RCC 7860 (cell line): ENCODE measurements at regions not wholly inside any gene's neighbourhood (a gene's known extent, or its start where the extent isn't known, plus 50 kb on each side); places are given as distances from the start of the nearest gene placed in this dataset.
A peak's percentile ranks its signal among the peaks of the same experiment; 100 is the strongest.

Experiments
- DNase-seq: peaks from one replicate; pipeline ENCODE4 v3.0.0-alpha.2; 2015; ENCODE audit warnings: low spot score
- FAIRE-seq: peaks from 2 replicates; lab custom pipeline; 2012; peaks lifted over from hg19 to GRCh38; lab: Jason Lieb, UNC

- no peak for DNase-seq
- no peak for FAIRE-seq
Measured at GRCh38 chr2:194253528-194254259, 1403.3 kb upstream of the SLC39A10 start.

DNA sequence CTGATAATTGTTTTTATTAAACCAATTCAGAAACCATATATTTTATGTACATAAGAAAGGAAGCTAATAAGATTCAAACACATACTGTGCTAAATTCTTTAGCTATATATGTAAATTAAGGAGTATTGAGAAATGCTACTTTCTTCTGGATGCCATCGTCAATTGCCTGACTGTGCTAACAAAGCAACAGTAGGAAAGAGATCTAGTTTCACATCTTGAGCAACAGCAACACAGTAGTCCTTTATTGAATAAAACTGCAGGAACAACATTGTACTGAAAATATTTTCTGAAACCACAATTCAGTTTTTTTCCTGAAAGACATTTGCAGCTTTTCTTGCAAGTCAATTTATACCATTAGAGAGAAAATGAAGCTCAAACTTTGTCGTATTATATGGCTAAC is 1404.9 kb upstream of the SLC39A10 start:
- no peak for DNase-seq
- FAIRE-seq, result no peak

DNA sequence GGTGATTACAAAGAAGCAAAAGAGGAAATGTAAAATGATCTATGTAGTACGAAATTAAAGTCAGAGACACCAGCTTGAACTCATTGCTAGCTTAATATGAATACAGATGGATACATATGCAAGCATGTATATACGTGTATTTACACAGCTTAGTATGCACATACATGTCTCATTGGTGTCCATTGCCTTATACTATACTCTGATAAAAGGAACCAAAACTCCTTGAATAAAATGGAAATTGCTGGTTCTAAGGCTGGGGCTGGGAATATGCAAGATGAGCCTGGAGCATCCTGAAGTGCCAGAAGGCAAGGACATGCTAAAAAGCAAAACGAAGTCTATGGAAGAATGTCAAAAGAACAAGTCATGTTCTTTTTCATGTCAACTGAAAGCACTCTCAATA is 1424.4 kb upstream of the SLC39A10 start:
- FAIRE-seq, result no peak
- DNase-seq, result no peak

DNA sequence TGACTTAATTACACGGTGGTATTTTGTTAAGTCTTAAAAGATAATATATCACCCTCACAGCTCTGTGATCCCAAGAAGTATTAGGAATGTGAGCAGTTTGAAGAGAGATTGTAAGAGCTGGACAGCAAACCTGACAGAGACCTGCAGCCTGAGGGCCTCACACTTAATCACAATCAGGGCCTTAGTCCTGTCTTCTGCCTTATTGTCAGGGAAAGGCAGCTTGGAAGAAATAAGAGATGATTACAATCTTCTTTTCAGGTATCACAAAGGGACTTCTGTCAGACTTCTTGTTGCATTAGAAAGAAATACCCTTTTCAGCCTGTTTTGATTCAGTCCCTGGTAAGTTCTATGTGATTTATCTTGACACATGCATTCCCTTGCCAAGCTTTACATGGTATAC is 1433.8 kb upstream of the SLC39A10 start:
- no peak for FAIRE-seq
- DNase-seq, result no peak

GRCh38 chr2:194214192-194214591 is 1442.8 kb upstream of the SLC39A10 start:
- DNase-seq (no peak), FAIRE-seq (no peak)

DNA sequence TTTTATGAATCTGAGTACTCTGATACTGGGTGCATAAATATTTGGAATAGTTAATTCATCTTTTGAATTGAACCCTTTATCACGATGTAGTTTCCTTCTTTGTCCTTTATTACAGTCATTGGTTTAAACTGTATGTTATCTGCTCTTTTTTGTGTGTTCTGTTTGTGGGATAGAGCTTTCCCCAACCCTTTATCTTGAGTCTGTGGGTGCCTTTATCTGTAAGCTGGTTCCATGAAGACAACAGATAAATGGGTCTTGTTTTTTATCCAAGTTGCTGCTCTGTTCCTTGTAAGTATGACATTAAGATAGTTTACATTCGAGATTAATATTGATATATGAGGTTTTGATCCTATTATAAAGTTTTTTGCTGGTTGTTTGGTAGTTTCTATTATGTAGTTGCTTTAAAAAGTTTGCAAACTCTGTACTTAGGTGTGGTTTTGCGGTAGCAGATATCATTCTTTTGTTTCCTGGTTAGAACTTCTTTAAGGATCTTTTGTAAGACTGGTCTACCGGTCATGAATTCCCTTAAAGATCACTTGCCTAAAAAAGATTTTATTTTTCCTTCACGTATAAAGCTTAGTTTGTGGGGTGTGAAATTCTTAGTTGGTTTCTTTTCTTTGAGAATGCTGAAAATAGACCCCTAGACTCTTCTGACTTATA is 1451.3 kb upstream of the SLC39A10 start:
- DNase-seq (no peak), FAIRE-seq (no peak)

GRCh38 chr2:194203898-194204297 is 1453.1 kb upstream of the SLC39A10 start:
- DNase-seq (peak; percentile 13), FAIRE-seq (peak; percentile 42)

GRCh38 chr2:194182888-194183287 is 1474.1 kb upstream of the SLC39A10 start:
- DNase-seq (no peak), FAIRE-seq (no peak)

- FAIRE-seq (no peak), DNase-seq (no peak)
Measured at GRCh38 chr2:194176134-194176533, 1480.9 kb upstream of the SLC39A10 start.

- FAIRE-seq (peak; percentile 33), DNase-seq (peak; percentile 45)
Measured at GRCh38 chr2:194166818-194167217, 1490.2 kb upstream of the SLC39A10 start.

DNA sequence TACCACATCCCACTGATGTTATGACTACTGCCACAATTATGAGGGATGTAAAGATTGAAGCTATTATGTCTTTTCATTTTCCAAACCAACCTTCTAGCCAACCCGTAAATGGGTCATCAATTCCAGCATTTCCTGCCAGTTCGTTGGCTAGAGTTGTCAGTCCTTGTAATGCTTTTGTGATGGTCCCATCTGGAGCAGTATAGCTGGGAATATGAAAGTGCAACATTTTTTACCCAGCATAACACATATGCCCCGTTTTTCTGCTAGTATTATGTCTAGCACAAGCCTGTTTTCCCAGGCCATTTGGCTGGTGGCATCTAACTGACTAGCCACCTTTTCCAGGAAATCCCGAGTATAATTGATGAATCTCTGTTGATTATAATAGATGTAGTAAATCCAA is 1501.6 kb upstream of the SLC39A10 start:
- FAIRE-seq (no peak), DNase-seq (no peak)

DNA sequence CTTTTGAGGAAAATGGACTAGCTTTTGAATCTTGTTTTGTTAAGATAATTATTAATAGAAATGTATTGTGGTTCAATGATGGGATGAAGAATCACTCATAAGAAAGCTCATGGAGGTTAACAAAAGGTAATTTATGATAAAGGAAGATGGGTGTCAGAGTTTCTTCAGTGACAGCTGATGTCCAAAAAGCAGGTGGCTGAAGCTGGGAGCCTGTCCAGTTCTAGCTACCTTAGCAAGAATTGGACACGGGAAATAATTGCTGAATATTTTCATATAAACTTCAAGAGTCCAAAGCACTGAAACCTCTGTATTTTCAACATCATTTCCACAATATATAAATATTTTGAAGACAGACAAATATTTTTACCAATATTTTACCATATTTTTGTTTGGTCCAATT is 1505.8 kb upstream of the SLC39A10 start:
- no peak for DNase-seq
- FAIRE-seq, result no peak

- DNase-seq (no peak), FAIRE-seq (no peak)
Measured at GRCh38 chr2:194135463-194135862, 1521.6 kb upstream of the SLC39A10 start.

GRCh38 chr2:194128810-194129209 is 1528.2 kb upstream of the SLC39A10 start:
- DNase-seq, result no peak

DNA sequence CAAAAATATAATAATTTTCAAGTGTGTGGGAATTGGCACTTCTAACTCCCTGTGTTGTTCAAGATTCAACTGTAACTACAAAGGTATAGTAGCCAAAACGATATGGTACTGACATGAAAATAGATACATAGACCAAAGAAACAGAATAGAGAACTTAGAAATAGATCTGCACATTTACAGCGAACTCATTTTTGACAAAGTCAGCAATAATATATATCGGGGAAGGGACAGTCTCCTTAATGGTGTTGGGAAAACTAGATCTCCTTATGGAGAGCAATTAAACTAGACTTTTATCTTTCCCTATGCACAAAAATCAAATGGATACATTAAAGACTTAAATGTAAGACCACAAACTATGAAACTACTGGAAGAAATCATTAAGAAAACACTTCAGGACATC is 1530.6 kb upstream of the SLC39A10 start:
- no peak for DNase-seq
- no peak for FAIRE-seq

More at GRCh38 chr2:194128810-194129209, 1528.2 kb upstream of the SLC39A10 start:
- FAIRE-seq, result no peak

DNA sequence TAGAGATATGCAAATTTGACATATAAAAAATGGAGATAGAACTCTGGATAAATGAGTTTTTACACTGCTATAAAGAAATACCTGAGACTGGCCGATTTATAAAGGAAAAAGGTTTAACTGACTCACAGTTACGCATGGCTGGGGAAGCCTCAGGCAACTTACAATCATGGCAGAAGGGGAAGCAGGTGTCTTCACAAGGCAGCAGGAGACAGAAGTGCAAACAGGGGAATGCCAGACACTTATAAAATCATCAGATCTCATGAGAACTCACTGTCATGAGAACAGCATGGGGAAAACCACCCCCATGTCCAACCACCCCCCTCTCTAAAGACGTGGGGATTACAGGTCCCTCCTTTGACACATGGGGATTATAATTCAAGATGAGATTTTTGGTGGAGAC is 1540.2 kb upstream of the SLC39A10 start:
- FAIRE-seq (no peak), DNase-seq (no peak)

DNA sequence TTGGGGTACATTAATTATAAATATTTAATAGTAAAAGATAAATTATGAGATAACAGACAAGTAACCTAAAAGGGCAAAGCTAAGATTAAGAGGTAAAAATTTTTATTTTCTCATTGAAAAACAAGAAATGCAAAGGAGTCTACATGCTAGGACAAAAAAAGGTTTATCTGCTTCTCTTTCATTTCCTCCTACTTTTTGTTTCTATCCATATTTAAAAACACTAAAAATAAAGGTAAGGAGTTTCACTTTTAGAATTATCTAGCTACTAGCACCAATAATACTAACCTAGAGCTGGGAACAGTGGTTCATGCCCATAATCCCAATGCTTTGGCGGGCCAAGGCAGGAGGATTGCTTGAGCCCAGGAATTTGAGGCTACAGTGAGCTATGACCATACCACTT is 1551.7 kb upstream of the SLC39A10 start:
- FAIRE-seq, result no peak
- DNase-seq, result no peak

GRCh38 chr2:194104687-194105086 is 1552.3 kb upstream of the SLC39A10 start:
- no peak for DNase-seq
- no peak for FAIRE-seq

DNA sequence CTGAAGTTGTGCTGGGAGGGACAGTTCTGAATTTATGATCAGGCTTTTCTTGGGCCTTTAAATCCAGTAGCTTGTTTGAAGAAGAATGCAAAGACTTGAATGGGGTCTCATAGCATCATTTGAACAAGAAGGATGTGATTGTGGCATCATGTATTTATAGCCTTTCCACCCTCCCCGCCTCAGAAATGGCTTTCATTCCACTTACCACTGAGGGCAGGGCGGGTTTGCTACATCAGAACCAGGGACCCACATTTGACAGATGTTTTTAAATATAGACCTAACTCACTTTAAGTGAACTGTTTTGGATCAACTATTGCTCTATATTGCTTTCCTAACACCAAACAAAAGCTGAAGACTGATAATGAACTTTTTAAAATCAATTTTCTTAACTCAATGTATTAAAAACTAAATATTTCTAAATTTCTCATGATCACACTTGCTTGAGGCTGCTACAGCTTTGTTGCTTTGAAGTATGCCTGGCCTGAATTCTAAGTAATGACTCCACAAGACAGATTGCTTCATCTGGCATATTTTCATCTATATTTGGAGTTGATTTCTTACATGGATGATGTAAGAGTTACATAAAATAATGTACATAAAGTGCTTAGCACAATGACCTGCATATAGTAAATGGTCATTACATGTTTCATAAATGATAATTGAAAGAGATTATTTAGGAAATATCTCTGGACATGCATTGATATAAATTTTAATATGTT is 1552.9 kb upstream of the SLC39A10 start:
- FAIRE-seq (no peak), DNase-seq (no peak)

GRCh38 chr2:194102546-194102945 is 1554.5 kb upstream of the SLC39A10 start:
- no peak for FAIRE-seq
- DNase-seq, result no peak

- FAIRE-seq, result no peak
- no peak for DNase-seq
Measured at GRCh38 chr2:194100201-194100600, 1556.8 kb upstream of the SLC39A10 start.

GRCh38 chr2:194096402-194096801 is 1560.6 kb upstream of the SLC39A10 start:
- FAIRE-seq, result no peak
- DNase-seq, result no peak
